ENCODE measurements at regions not wholly inside any gene's neighbourhood (a gene's known extent, or its start where the extent isn't known, plus 50 kb on each side); places are given as distances from the start of the nearest gene placed in this dataset.

GRCh38 chr6:45736134-45736533 lies 279.5 kb downstream of the CLIC5 start:
- TF ChIP-seq EZH2 (optimal IDR thresholded peaks at IDR 0.05; ENCODE audit: low read depth, low read length) (no peak), CTCF (IDR thresholded peaks at IDR 0.05; ENCODE audit: low read length) (0 out of 2 replicates have a peak, but pooled peaks have one; percentile 9), EZH2phosphoT487 (IDR thresholded peaks at IDR 0.05; ENCODE audit: low read length) (no peak)
